ENCODE measurements at regions not wholly inside any gene's neighbourhood (a gene's known extent, or its start where the extent isn't known, plus 50 kb on each side); places are given as distances from the start of the nearest gene placed in this dataset.

DNA sequence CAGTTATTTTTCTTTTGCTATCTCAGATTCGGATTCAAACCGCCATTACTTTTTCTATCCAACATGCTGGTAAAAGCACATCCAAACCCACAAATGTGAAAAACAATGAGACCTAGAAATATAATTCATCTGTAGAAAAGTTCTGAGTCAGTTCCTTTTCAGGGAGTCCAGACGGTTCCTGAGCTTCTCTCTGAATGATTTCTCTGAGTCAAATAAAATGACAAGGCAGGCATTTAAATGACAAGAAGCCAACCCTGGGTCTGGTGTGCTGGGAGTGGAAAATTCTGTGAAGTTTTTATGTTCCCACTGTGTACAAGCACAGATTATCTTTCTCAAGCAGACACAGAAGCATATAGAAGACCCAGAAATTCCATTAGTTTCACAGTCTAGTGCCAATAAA lies 96.3 kb upstream of the ANKRD1 start:
- no peak for TF ChIP-seq TCF7L2 (IDR thresholded peaks at IDR 0.05; ENCODE audit: low read depth, low read length)
- TF ChIP-seq, protein P1, sequence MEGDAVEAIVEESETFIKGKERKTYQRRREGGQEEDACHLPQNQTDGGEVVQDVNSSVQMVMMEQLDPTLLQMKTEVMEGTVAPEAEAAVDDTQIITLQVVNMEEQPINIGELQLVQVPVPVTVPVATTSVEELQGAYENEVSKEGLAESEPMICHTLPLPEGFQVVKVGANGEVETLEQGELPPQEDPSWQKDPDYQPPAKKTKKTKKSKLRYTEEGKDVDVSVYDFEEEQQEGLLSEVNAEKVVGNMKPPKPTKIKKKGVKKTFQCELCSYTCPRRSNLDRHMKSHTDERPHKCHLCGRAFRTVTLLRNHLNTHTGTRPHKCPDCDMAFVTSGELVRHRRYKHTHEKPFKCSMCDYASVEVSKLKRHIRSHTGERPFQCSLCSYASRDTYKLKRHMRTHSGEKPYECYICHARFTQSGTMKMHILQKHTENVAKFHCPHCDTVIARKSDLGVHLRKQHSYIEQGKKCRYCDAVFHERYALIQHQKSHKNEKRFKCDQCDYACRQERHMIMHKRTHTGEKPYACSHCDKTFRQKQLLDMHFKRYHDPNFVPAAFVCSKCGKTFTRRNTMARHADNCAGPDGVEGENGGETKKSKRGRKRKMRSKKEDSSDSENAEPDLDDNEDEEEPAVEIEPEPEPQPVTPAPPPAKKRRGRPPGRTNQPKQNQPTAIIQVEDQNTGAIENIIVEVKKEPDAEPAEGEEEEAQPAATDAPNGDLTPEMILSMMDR (IDR thresholded peaks at IDR 0.05): no peak
- TF ChIP-seq SIN3A (IDR thresholded peaks at IDR 0.05; ENCODE audit: borderline replicate concordance, insufficient read depth, low read depth, low read length): no peak
- TF ChIP-seq, protein P2, sequence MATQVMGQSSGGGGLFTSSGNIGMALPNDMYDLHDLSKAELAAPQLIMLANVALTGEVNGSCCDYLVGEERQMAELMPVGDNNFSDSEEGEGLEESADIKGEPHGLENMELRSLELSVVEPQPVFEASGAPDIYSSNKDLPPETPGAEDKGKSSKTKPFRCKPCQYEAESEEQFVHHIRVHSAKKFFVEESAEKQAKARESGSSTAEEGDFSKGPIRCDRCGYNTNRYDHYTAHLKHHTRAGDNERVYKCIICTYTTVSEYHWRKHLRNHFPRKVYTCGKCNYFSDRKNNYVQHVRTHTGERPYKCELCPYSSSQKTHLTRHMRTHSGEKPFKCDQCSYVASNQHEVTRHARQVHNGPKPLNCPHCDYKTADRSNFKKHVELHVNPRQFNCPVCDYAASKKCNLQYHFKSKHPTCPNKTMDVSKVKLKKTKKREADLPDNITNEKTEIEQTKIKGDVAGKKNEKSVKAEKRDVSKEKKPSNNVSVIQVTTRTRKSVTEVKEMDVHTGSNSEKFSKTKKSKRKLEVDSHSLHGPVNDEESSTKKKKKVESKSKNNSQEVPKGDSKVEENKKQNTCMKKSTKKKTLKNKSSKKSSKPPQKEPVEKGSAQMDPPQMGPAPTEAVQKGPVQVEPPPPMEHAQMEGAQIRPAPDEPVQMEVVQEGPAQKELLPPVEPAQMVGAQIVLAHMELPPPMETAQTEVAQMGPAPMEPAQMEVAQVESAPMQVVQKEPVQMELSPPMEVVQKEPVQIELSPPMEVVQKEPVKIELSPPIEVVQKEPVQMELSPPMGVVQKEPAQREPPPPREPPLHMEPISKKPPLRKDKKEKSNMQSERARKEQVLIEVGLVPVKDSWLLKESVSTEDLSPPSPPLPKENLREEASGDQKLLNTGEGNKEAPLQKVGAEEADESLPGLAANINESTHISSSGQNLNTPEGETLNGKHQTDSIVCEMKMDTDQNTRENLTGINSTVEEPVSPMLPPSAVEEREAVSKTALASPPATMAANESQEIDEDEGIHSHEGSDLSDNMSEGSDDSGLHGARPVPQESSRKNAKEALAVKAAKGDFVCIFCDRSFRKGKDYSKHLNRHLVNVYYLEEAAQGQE (IDR thresholded peaks at IDR 0.05; ENCODE audit: insufficient read depth in 1 of 2, low read depth in 2 of 2, low read length in 1 of 2): no peak
- no peak for TF ChIP-seq POLR2AphosphoS5 (IDR thresholded peaks at IDR 0.05; ENCODE audit: low read depth, low read length)
- H3K4me1 ChIP-seq (ENCODE audit: control insufficient read depth, insufficient read depth, low read length): no peaks in the 10 kb centered on the region
- DNase-seq (ENCODE audit: low read depth, low spot score): no peak
- intact Hi-C loops (cut with micrococcal nuclease; ENCODE audit: unreplicated experiment): no loop called here
- no peak for ATAC-seq
- H3K9me3 ChIP-seq (ENCODE audit: control insufficient read depth, insufficient read depth, low read depth, low read length): no peaks in the 10 kb centered on the region
- CTCF ChIA-PET: no interaction called here
- H3K27ac ChIP-seq (ENCODE audit: low read length): no peak overlapping the region
- POLR2A ChIA-PET: no interaction called here
- no peaks in the 10 kb centered on the region for H3K36me3 ChIP-seq (ENCODE audit: control insufficient read depth, insufficient read depth, low read length)
- BruUV-seq (replicated peaks): no TSS peak
- no peak overlapping the region for H3K4me3 ChIP-seq (ENCODE audit: low read depth in 2 of 2, low read length in 2 of 2)
- in situ Hi-C loops (cut with HindIII; ENCODE audit: low pct_unique_long_range_greater_than_20kb, low sequenced_read_pairs): no loop called here
- peaks cover 5% of the 10 kb centered on the region for H3K27me3 ChIP-seq (ENCODE audit: control insufficient read depth, insufficient read depth, low read length)

DNA sequence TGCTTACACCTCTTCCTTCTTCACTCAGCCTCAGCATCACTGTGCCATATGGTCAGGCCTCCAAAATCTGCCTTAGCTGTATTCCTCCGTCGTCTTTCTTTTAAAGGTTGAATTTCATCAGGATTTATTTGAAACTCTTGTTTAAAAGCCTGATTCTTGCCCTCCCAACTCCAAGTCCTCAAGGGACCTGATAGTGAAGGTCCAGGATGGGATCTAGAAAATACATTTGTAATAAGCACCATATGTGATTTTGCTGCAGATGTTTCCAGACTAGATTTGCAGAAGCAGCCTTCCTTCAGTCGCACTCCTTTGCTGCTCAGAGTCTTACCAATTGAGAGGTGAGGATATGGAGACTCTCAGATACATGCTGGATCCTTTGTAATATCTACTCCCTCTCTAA lies 101.0 kb upstream of the ANKRD1 start:
- ChIA-PET POLR2A (no interaction called here), CTCF (no interaction called here)

More for the DNA sequence above, 101.0 kb upstream of the ANKRD1 start:
- TF ChIP-seq, protein P1 (IDR thresholded peaks at IDR 0.05): no peak
- TF ChIP-seq TCF7L2 (IDR thresholded peaks at IDR 0.05; ENCODE audit: low read depth, low read length): no peak
- TF ChIP-seq, protein P2 (IDR thresholded peaks at IDR 0.05; ENCODE audit: insufficient read depth in 1 of 2, low read depth in 2 of 2, low read length in 1 of 2): no peak
- TF ChIP-seq SIN3A (IDR thresholded peaks at IDR 0.05; ENCODE audit: borderline replicate concordance, insufficient read depth, low read depth, low read length): no peak
- TF ChIP-seq POLR2AphosphoS5 (IDR thresholded peaks at IDR 0.05; ENCODE audit: low read depth, low read length): no peak
- intact Hi-C loops (cut with micrococcal nuclease; ENCODE audit: unreplicated experiment): no loop called here
- in situ Hi-C loops (cut with HindIII; ENCODE audit: low pct_unique_long_range_greater_than_20kb, low sequenced_read_pairs): no loop called here
- H3K4me3 ChIP-seq (ENCODE audit: low read depth in 2 of 2, low read length in 2 of 2): no peak overlapping the region
- BruUV-seq (replicated peaks): no TSS peak
- H3K36me3 ChIP-seq (ENCODE audit: control insufficient read depth, insufficient read depth, low read length): no peaks in the 10 kb centered on the region
- DNase-seq (ENCODE audit: low read depth, low spot score): no peak
- ATAC-seq: no peak
- no peaks in the 10 kb centered on the region for H3K9me3 ChIP-seq (ENCODE audit: control insufficient read depth, insufficient read depth, low read depth, low read length)
- H3K27ac ChIP-seq (ENCODE audit: low read length): no peak overlapping the region
- H3K27me3 ChIP-seq (ENCODE audit: control insufficient read depth, insufficient read depth, low read length): no peaks in the 10 kb centered on the region
- H3K4me1 ChIP-seq (ENCODE audit: control insufficient read depth, insufficient read depth, low read length): no peaks in the 10 kb centered on the region
